ENCODE measurements at regions not wholly inside any gene's neighbourhood (a gene's known extent, or its start where the extent isn't known, plus 50 kb on each side); places are given as distances from the start of the nearest gene placed in this dataset.

- TF ChIP-seq REST (IDR thresholded peaks at IDR 0.05; ENCODE audit: low read depth) = no peak
- TF ChIP-seq EGR1 (IDR thresholded peaks at IDR 0.05) = no peak
- TF ChIP-seq RAD21 (IDR thresholded peaks at IDR 0.05; ENCODE audit: low read depth) = no peak
- TF ChIP-seq MAX (IDR thresholded peaks at IDR 0.05) = no peak
- no peak for TF ChIP-seq TAF1 (IDR thresholded peaks at IDR 0.05; ENCODE audit: low read depth)
- no peak for TF ChIP-seq NFIC (IDR thresholded peaks at IDR 0.05)
- TF ChIP-seq ZBTB7A (IDR thresholded peaks at IDR 0.05; ENCODE audit: low read depth) = no peak
- TF ChIP-seq CREB1 (IDR thresholded peaks at IDR 0.05; ENCODE audit: low read depth) = no peak
Observed at GRCh38 chr13:103758222-103758621, 692.0 kb upstream of the SLC10A2 start.

GRCh38 chr13:103757361-103757760 is 691.1 kb upstream of the SLC10A2 start:
- no peak for TF ChIP-seq ZBTB7A (IDR thresholded peaks at IDR 0.05; ENCODE audit: low read depth)
- TF ChIP-seq CEBPB (IDR thresholded peaks at IDR 0.05) = no peak
- TF ChIP-seq NFIC (IDR thresholded peaks at IDR 0.05) = no peak
- no peak for TF ChIP-seq FOXM1 (IDR thresholded peaks at IDR 0.05; ENCODE audit: borderline replicate concordance, low read depth)
- no peak for TF ChIP-seq TAF1 (IDR thresholded peaks at IDR 0.05; ENCODE audit: low read depth)
- no peak for TF ChIP-seq EP300 (IDR thresholded peaks at IDR 0.05; ENCODE audit: borderline replicate concordance)
- no peak for TF ChIP-seq REST (IDR thresholded peaks at IDR 0.05; ENCODE audit: low read depth)
- no peak for TF ChIP-seq USF1 (IDR thresholded peaks at IDR 0.05)
- TF ChIP-seq MAX (IDR thresholded peaks at IDR 0.05) = no peak
- TF ChIP-seq TEAD4 (IDR thresholded peaks at IDR 0.05) = no peak
- TF ChIP-seq YY1 (IDR thresholded peaks at IDR 0.05; ENCODE audit: low read depth) = no peak
- no peak for TF ChIP-seq TCF12 (IDR thresholded peaks at IDR 0.05; ENCODE audit: low read depth)
- TF ChIP-seq RAD21 (IDR thresholded peaks at IDR 0.05; ENCODE audit: low read depth) = no peak
- no peak for TF ChIP-seq EGR1 (IDR thresholded peaks at IDR 0.05)
- no peak for TF ChIP-seq CREB1 (IDR thresholded peaks at IDR 0.05; ENCODE audit: low read depth)

- TF ChIP-seq TEAD4 (IDR thresholded peaks at IDR 0.05) (no peak), NFIC (IDR thresholded peaks at IDR 0.05) (no peak), MAX (IDR thresholded peaks at IDR 0.05) (no peak), CREB1 (IDR thresholded peaks at IDR 0.05; ENCODE audit: low read depth) (no peak)
Observed at GRCh38 chr13:103754783-103755182, 688.6 kb upstream of the SLC10A2 start.

GRCh38 chr13:103734837-103735236 is 668.6 kb upstream of the SLC10A2 start:
- TF ChIP-seq EP300 (IDR thresholded peaks at IDR 0.05; ENCODE audit: borderline replicate concordance) (no peak), REST (IDR thresholded peaks at IDR 0.05; ENCODE audit: low read depth) (no peak), ZBTB7A (IDR thresholded peaks at IDR 0.05; ENCODE audit: low read depth) (no peak), MAX (IDR thresholded peaks at IDR 0.05) (no peak), TAF1 (IDR thresholded peaks at IDR 0.05; ENCODE audit: low read depth) (no peak)

- no peak for TF ChIP-seq ZBTB7A (IDR thresholded peaks at IDR 0.05; ENCODE audit: low read depth)
- TF ChIP-seq EP300 (IDR thresholded peaks at IDR 0.05; ENCODE audit: borderline replicate concordance) = no peak
- no peak for TF ChIP-seq YY1 (IDR thresholded peaks at IDR 0.05; ENCODE audit: low read depth)
- no peak for TF ChIP-seq NFIC (IDR thresholded peaks at IDR 0.05)
- no peak for TF ChIP-seq TEAD4 (IDR thresholded peaks at IDR 0.05)
Observed at GRCh38 chr13:103731959-103732358, 665.7 kb upstream of the SLC10A2 start.
